Endothelial cell (in vitro differentiated cells): ENCODE measurements at regions not wholly inside any gene's neighbourhood (a gene's known extent, or its start where the extent isn't known, plus 50 kb on each side); places are given as distances from the start of the nearest gene placed in this dataset.

Source experiments
- DNase-seq: peaks from one replicate; pipeline ENCODE4 v3.0.0; 2021; ENCODE audit warnings: low spot score
- H3K27ac Mint-ChIP-seq: one replicate; pipeline ENCODE4 v1.8.0; 2021; ENCODE audit warnings: mixed read lengths, inconsistent platforms; ENCODE audit not compliant: unreplicated experiment
- H3K27me3 Mint-ChIP-seq: one replicate; pipeline ENCODE4 v1.8.0; 2021; ENCODE audit warnings: mild to moderate bottlenecking, moderate library complexity, mixed read lengths, inconsistent platforms; ENCODE audit not compliant: unreplicated experiment
- H3K36me3 Mint-ChIP-seq: one replicate; pipeline ENCODE4 v1.8.0; 2021; ENCODE audit warnings: mild to moderate bottlenecking, low read depth, mixed read lengths, inconsistent platforms; ENCODE audit not compliant: unreplicated experiment
- H3K4me1 Mint-ChIP-seq: one replicate; pipeline ENCODE4 v1.8.0; 2021; ENCODE audit warnings: mild to moderate bottlenecking, mixed read lengths, inconsistent platforms; ENCODE audit not compliant: unreplicated experiment
- H3K4me3 Mint-ChIP-seq: one replicate; pipeline ENCODE4 v1.8.0; 2021; ENCODE audit warnings: mild to moderate bottlenecking, mixed read lengths, inconsistent platforms; ENCODE audit not compliant: unreplicated experiment
- H3K9me3 Mint-ChIP-seq: one replicate; pipeline ENCODE4 v1.8.0; 2021; ENCODE audit warnings: mixed read lengths, inconsistent platforms; ENCODE audit not compliant: unreplicated experiment
- CTCF ChIP-seq: fragments of 200-600 bp; sonication (generic); IDR thresholded peaks from one replicate; pipeline ENCODE4 v1.5.0; 2021; ENCODE audit warnings: antibody characterized with exemption; ENCODE audit not compliant: unreplicated experiment

GRCh38 chr5:118531276-118531675 is 457.1 kb downstream of the DTWD2 start:
- no peaks in the 10 kb centered on the region for H3K36me3 Mint-ChIP-seq
- no peak for DNase-seq

GRCh38 chr5:118529361-118530144 is 458.8 kb downstream of the DTWD2 start:
- no peaks in the 10 kb centered on the region for H3K36me3 Mint-ChIP-seq
- H3K27me3 Mint-ChIP-seq: no peaks in the 10 kb centered on the region
- H3K4me3 Mint-ChIP-seq: no peak overlapping the region
- H3K4me1 Mint-ChIP-seq: peaks cover 13% of the 10 kb centered on the region
- TF ChIP-seq CTCF: no peak
- no peak overlapping the region for H3K27ac Mint-ChIP-seq
- no peaks in the 10 kb centered on the region for H3K9me3 Mint-ChIP-seq
- DNase-seq: no peak

More at GRCh38 chr5:118531276-118531675, 457.1 kb downstream of the DTWD2 start:
- Mint-ChIP-seq H3K4me1 (peaks cover 9% of the 10 kb centered on the region), H3K4me3 (no peak overlapping the region), H3K27me3 (no peaks in the 10 kb centered on the region), H3K9me3 (no peaks in the 10 kb centered on the region), H3K27ac (no peak overlapping the region)
- no peak for TF ChIP-seq CTCF

- Mint-ChIP-seq H3K36me3 (no peaks in the 10 kb centered on the region), H3K27me3 (no peaks in the 10 kb centered on the region), H3K27ac (no peak overlapping the region), H3K9me3 (no peaks in the 10 kb centered on the region), H3K4me1 (peaks cover 7% of the 10 kb centered on the region), H3K4me3 (no peak overlapping the region)
- DNase-seq: no peak
- no peak for TF ChIP-seq CTCF
Measured at GRCh38 chr5:118522626-118523025, 465.7 kb downstream of the DTWD2 start.

- H3K36me3 Mint-ChIP-seq: no peaks in the 10 kb centered on the region
- TF ChIP-seq CTCF: no peak
- no peak overlapping the region for H3K27ac Mint-ChIP-seq
- no peaks in the 10 kb centered on the region for H3K9me3 Mint-ChIP-seq
- H3K27me3 Mint-ChIP-seq: no peaks in the 10 kb centered on the region
- DNase-seq: no peak
- peaks cover 4% of the 10 kb centered on the region for H3K4me1 Mint-ChIP-seq
- no peak overlapping the region for H3K4me3 Mint-ChIP-seq
Measured at GRCh38 chr5:118520771-118521415, 467.5 kb downstream of the DTWD2 start.

- no peaks in the 10 kb centered on the region for H3K4me1 Mint-ChIP-seq
- DNase-seq: no peak
- no peaks in the 10 kb centered on the region for H3K9me3 Mint-ChIP-seq
- no peak overlapping the region for H3K4me3 Mint-ChIP-seq
- no peaks in the 10 kb centered on the region for H3K36me3 Mint-ChIP-seq
- no peaks in the 10 kb centered on the region for H3K27me3 Mint-ChIP-seq
- no peak for TF ChIP-seq CTCF
- H3K27ac Mint-ChIP-seq: no peak overlapping the region
Measured at GRCh38 chr5:118519466-118519865, 468.9 kb downstream of the DTWD2 start.
